KMS-11 (cell line): ENCODE measurements at regions not wholly inside any gene's neighbourhood (a gene's known extent, or its start where the extent isn't known, plus 50 kb on each side); places are given as distances from the start of the nearest gene placed in this dataset.

Source experiments
- H2AFZ ChIP-seq: fragments of 200-600 bp; sonication (generic); 2 replicates; pipeline ENCODE4 v1.6.1; 2016; ENCODE audit warnings: antibody characterized with exemption, mixed run types, low read depth
- H3K27ac ChIP-seq: fragments of 200-600 bp; sonication (generic); 2 replicates; pipeline ENCODE4 v1.6.1; 2016; ENCODE audit warnings: mild to moderate bottlenecking, mixed run types
- H3K27me3 ChIP-seq: fragments of 200-600 bp; sonication (generic); 2 replicates; pipeline ENCODE4 v1.6.1; 2017; ENCODE audit warnings: mild to moderate bottlenecking, low read depth, mixed run types, moderate library complexity; ENCODE audit not compliant: insufficient read depth
- H3K36me3 ChIP-seq: fragments of 200-600 bp; sonication (generic); 2 replicates; pipeline ENCODE4 v1.6.1; 2017; ENCODE audit warnings: mild to moderate bottlenecking, mixed run types; ENCODE audit not compliant: insufficient read depth
- H3K4me1 ChIP-seq: fragments of 200-600 bp; sonication (generic); 2 replicates; pipeline ENCODE4 v1.6.1; 2016; ENCODE audit warnings: mild to moderate bottlenecking, low read depth, mixed run types; ENCODE audit not compliant: poor library complexity, severe bottlenecking
- H3K4me2 ChIP-seq: fragments of 200-600 bp; sonication (generic); 2 replicates; pipeline ENCODE4 v1.7.0; 2016; ENCODE audit warnings: mild to moderate bottlenecking, mixed run types
- H3K4me3 ChIP-seq: fragments of 200-600 bp; sonication (generic); IDR thresholded peaks from 2 replicates; pipeline ENCODE4 v1.6.1; 2017; ENCODE audit warnings: low read depth, low read length, mixed read lengths; ENCODE audit not compliant: insufficient read depth
- H3K79me2 ChIP-seq: fragments of 200-600 bp; sonication (generic); 2 replicates; pipeline ENCODE4 v1.6.1; 2016; ENCODE audit warnings: low read depth, mixed run types; ENCODE audit not compliant: insufficient read depth
- H3K9ac ChIP-seq: fragments of 200-600 bp; sonication (generic); 2 replicates; pipeline ENCODE4 v1.6.1; 2016; ENCODE audit warnings: mild to moderate bottlenecking, mixed run types
- H4K20me1 ChIP-seq: fragments of 200-600 bp; sonication (generic); 2 replicates; pipeline ENCODE4 v1.6.1; 2016; ENCODE audit warnings: mild to moderate bottlenecking, mixed run types; ENCODE audit not compliant: insufficient read depth
- TF ChIP-seq, protein P1 (sequence below): fragments of 200-600 bp; sonication (generic); conservative IDR thresholded peaks from 2 replicates; pipeline ENCODE4 v1.6.1; 2017; ENCODE audit warnings: low read depth, mild to moderate bottlenecking, antibody characterized with exemption, low read length, moderate library complexity, mixed read lengths

GRCh38 chr1:87513966-87514660 is 185.4 kb downstream of the LMO4 start:
- Histone ChIP-seq H2AFZ (no peak overlapping the region), H3K4me3 (no peak overlapping the region), H3K4me1 (no peaks in the 10 kb centered on the region), H3K9ac (no peak overlapping the region), H3K4me2 (no peak overlapping the region), H3K27me3 (no peaks in the 10 kb centered on the region), H3K27ac (no peak overlapping the region), H3K79me2 (no peaks in the 10 kb centered on the region), H3K36me3 (no peaks in the 10 kb centered on the region), H4K20me1 (no peaks in the 10 kb centered on the region)
- TF ChIP-seq, protein P1, sequence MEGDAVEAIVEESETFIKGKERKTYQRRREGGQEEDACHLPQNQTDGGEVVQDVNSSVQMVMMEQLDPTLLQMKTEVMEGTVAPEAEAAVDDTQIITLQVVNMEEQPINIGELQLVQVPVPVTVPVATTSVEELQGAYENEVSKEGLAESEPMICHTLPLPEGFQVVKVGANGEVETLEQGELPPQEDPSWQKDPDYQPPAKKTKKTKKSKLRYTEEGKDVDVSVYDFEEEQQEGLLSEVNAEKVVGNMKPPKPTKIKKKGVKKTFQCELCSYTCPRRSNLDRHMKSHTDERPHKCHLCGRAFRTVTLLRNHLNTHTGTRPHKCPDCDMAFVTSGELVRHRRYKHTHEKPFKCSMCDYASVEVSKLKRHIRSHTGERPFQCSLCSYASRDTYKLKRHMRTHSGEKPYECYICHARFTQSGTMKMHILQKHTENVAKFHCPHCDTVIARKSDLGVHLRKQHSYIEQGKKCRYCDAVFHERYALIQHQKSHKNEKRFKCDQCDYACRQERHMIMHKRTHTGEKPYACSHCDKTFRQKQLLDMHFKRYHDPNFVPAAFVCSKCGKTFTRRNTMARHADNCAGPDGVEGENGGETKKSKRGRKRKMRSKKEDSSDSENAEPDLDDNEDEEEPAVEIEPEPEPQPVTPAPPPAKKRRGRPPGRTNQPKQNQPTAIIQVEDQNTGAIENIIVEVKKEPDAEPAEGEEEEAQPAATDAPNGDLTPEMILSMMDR = no peak

DNA sequence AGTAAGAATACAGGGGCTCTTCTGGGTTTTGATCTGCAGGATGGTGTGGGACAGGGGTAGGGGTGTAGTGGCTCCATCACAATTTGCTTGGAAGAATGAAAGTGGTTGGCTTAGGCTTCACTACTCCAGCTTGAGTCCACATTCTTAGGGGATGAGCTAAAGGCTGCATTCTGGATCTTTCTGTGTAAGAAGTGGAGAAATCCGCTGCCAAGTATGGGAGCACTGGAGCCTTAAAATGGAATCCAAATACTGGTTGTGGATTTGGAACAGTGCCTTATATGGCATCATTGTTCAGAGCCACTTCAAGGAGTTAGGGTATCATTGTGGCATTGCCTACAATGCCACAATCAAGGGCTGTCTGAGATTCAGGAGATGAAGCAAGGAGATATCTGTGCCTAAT is 187.1 kb downstream of the LMO4 start:
- no peaks in the 10 kb centered on the region for H3K36me3 ChIP-seq
- no peak overlapping the region for H3K4me2 ChIP-seq
- H2AFZ ChIP-seq = no peak overlapping the region
- no peak overlapping the region for H3K27ac ChIP-seq
- H3K4me1 ChIP-seq = no peaks in the 10 kb centered on the region
- no peak overlapping the region for H3K4me3 ChIP-seq
- TF ChIP-seq, protein P1 = no peak
- H3K9ac ChIP-seq = no peak overlapping the region
- H3K79me2 ChIP-seq = no peaks in the 10 kb centered on the region
- H4K20me1 ChIP-seq = no peaks in the 10 kb centered on the region
- H3K27me3 ChIP-seq = no peaks in the 10 kb centered on the region

GRCh38 chr1:87518794-87519193 is 190.1 kb downstream of the LMO4 start:
- no peak overlapping the region for H3K4me2 ChIP-seq
- H2AFZ ChIP-seq = no peak overlapping the region

DNA sequence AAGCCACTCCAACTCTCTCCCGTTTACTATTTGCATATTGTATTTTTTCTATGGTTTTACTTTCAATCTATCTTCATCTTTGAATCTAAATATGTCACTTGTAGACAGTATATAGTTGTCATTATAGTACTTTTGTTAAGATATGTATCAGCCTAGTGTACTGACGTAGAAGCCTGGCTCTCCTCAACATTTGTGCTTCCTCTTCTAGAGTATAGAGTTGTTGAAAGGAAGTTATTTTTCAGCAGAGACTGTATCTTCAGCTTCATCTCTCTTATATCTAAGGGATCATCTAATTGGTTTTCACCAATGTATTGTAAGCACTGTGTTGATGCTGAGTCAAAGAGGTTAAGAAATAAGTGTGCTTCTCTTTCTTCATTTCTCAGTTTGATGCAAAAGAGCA is 192.8 kb downstream of the LMO4 start:
- no peak overlapping the region for H2AFZ ChIP-seq

More at GRCh38 chr1:87518794-87519193, 190.1 kb downstream of the LMO4 start:
- H4K20me1 ChIP-seq = no peaks in the 10 kb centered on the region
- no peaks in the 10 kb centered on the region for H3K36me3 ChIP-seq
- TF ChIP-seq, protein P1 = no peak
- no peaks in the 10 kb centered on the region for H3K79me2 ChIP-seq
- no peak overlapping the region for H3K4me3 ChIP-seq
- no peaks in the 10 kb centered on the region for H3K4me1 ChIP-seq
- H3K9ac ChIP-seq = no peak overlapping the region
- H3K27ac ChIP-seq = no peak overlapping the region
- no peaks in the 10 kb centered on the region for H3K27me3 ChIP-seq

More for the DNA sequence above, 192.8 kb downstream of the LMO4 start:
- Histone ChIP-seq H3K27me3 (no peaks in the 10 kb centered on the region), H3K9ac (no peak overlapping the region), H4K20me1 (no peaks in the 10 kb centered on the region), H3K79me2 (no peaks in the 10 kb centered on the region), H3K4me3 (no peak overlapping the region), H3K4me1 (no peaks in the 10 kb centered on the region), H3K27ac (no peak overlapping the region), H3K4me2 (no peak overlapping the region), H3K36me3 (no peaks in the 10 kb centered on the region)
- TF ChIP-seq, protein P1 = no peak
